CD4-positive, alpha-beta T cell treated with Interleukin-1 beta for 1 hour (primary cell): ENCODE measurements at regions not wholly inside any gene's neighbourhood (a gene's known extent, or its start where the extent isn't known, plus 50 kb on each side); places are given as distances from the start of the nearest gene placed in this dataset.
"Not testable (repeated sequence)": the region's sequence is repeated elsewhere in the genome, so short reads cannot be mapped to it uniquely, and the experiment has no call there.

ENCODE experiments used
- DNase-seq, 2 donors: peaks; one replicate each; pipeline ENCODE4 v3.0.0-alpha.2; 2020 to 2022

GRCh38 chr13:64078025-64078424 is 2662.4 kb upstream of the PCDH20 start:
- DNase-seq, result no peak

DNA sequence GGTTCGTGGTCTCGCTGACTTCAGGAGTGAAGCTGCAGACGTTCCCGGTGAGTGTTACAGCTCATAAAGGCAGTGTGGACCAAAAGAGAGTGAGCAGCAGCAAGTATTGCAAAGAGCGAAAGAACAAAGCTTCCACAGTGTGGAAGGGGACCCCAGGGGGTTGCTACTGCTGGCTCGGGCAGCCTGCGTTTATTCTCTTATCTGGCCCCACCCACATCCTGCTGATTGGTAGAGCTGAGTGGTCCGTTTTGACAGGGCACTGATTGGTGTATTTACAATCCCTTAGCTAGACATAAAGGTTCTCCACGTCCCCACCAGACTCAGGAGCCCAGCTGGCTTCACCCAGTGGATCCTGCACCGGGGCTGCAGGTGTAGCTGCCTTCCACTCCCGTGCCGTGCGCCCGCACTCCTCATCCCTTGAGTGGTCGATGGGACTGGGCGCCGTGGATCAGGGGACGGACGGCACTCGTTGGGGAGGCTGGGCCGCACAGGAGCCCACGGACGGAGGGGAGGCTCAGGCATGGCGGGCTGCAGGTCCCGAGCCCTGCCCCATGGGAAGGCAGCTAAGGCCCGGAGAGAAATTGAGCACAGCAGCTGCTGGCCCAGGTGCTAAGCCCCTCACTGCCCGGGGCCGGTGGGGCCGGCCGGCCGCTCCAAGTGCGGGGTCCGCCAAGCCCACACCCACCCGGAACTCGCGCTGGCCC is 2661.6 kb upstream of the PCDH20 start:
- not testable (repeated sequence) for DNase-seq

DNA sequence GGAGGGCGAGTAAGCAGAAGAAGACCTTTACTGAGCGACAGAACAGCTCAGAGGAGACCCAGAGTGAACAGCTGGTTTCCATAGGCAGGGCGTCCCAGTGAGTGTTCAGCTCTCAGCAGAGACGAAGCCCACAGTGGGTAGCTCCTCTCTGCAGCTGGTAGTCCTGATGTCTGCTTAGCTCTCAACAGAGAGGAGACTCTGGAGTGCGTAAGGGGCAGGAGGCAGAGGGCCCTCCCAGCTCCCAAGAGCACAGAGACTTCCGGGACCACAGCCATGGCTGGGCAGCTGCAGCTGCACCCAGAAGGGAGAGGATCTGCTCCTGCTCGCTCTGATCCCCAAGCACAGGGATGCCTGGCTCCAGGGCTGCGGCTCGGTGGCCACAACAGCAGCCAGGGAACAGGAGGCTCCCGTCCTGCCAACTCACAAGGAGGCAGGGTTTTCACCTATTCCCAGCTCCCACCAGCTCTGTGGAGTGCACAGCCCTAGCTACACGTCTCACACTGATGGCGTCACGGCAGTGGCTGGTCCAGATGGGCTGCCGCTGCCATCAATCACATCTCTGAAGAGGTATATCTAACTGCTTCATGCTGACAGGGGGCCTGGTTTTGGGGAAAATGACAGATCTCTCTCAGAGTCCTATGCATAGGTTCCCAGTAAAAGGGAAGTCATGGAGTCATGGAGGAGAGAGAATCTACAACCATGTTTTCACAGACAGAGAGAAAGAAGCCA is 2660.1 kb upstream of the PCDH20 start:
- DNase-seq, result no peak

GRCh38 chr13:64074971-64075474 is 2659.4 kb upstream of the PCDH20 start:
- DNase-seq, result no peak

DNA sequence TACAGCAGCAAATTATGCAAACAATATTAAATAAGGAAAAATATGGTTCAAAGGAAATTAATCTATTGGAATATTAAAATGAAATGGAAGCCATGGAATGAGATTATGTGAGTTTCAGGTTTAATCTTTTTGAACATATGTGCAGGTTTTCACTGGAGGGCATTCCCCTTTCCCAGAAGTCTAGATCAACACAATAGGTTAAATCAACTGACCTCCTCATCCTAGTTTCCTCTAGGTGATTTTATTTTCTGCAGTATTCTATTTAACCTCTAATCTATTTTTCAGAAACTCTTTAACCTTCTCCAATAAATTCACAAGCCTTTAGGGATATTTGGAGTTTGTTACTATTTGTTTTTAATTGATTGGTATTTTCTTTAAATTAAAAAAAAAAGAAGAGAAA is 2657.6 kb upstream of the PCDH20 start:
- DNase-seq, result no peak

DNA sequence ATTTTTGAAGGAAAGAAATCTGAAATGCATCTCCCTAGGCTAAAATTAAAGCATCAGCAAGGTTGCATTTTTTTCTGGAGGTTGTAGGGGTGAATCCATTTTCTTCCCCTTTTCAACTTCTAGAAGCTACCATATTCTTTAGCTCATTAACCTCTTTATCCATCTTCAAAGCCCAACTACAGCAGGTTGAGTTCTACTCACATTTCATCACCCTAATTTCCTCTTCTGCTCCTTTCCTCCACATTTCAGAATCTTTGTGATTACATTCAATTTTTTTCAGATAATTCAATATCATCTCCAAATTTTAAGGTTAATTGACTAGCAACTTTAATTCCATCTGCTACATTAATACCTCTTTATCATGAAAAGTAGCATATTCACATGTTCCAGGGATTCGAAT is 2655.7 kb upstream of the PCDH20 start:
- no peak for DNase-seq

- DNase-seq, result no peak
Measured at GRCh38 chr13:64069892-64070291, 2654.2 kb upstream of the PCDH20 start.

- no peak for DNase-seq
Measured at GRCh38 chr13:64066711-64067110, 2651.1 kb upstream of the PCDH20 start.

DNA sequence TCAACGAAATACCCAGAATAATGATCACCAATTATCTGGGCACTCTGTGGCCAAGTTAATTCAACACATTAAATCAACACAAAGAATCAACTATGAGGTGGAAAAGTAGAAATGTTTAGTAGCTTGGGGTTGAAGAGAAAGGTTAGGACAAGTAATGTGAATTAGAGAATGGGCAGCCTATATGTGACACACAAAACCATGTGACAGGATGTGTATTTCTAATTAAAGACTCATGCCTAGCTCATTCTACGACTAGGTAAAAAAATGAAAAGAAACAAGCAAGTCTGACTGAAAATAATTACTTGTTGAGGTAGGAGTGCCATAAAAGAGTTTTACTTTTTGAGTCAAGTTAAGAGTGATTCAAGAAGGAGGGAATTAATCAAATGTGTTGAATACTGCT is 2646.0 kb upstream of the PCDH20 start:
- DNase-seq, result no peak

- DNase-seq, result no peak
Measured at GRCh38 chr13:64057372-64058020, 2641.8 kb upstream of the PCDH20 start.

DNA sequence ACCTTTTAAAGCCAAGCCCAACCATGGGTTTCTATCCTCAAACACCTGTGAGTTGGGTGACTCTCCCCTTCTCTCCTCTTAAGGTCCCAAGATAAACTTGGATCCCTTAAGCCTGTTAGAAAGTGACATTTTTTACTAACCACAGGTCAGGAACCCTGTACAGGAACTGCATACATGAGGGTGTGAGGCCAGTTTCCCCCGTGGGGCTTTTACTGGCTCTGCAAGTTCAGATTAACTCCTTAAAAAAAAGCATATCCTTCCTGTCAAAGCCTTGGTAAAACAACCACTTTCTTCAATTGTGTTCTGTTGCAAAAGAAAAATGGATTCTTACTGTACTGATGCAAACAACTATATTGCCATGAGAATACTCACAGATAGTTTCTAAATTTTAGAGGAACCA is 2638.7 kb upstream of the PCDH20 start:
- DNase-seq, result no peak

DNA sequence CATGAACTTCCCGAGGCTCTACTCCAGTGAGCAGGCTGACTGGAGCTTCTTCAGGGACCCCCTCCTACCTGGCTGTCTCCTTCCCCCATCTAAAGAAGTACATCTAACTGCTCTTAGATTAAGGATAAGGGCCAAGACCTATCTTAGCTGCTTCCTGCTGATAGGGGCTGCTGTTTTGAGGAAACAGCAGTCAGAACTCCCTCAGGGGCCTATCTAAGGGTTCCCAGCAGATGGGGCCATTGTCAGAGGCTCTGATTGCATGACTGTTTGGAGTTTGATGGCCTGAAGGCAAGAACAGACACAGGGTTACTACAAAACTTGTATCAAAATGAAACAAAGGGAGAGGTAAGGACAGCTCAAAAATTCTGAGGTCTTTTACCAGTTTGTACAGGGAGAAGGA is 2636.9 kb upstream of the PCDH20 start:
- DNase-seq, result no peak

DNA sequence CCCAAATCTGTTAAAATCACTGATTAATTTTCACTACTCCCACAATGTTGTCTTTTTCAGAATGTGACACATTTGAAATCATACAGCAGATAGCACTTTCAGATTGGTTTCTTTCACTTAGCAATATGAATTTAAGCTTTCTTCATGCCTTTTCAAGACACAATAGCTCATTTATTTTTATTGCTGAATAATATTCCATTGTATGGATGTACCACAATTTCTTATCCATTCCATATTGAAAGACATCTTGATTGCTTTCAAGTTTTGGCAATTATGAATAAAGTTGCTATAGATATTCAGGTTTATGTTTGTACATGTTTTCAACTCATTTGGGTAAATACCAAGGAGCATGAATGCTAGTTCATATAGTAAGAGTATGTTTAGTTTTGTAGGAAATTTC is 2635.6 kb upstream of the PCDH20 start:
- no peak for DNase-seq

DNA sequence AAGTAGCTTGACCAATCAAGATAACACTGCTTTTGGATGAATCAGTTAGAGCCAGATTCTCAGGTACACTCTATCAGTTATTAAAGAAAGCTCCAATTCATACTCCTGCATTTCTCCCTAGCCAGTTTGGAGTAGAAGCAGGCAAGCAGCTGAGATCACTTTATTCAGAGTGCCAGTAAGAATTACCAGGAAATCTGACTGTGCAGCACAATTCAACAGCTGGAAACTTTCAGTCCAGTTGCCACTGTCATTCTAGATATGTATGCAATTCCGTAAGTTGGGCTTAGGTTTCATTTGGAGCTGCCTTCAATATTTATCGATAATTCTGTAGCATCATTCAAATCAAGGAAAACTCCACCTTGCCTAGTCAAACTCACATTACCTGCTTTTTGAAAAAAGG is 2625.6 kb upstream of the PCDH20 start:
- no peak for DNase-seq

GRCh38 chr13:64033921-64034320 is 2618.3 kb upstream of the PCDH20 start:
- no peak for DNase-seq

DNA sequence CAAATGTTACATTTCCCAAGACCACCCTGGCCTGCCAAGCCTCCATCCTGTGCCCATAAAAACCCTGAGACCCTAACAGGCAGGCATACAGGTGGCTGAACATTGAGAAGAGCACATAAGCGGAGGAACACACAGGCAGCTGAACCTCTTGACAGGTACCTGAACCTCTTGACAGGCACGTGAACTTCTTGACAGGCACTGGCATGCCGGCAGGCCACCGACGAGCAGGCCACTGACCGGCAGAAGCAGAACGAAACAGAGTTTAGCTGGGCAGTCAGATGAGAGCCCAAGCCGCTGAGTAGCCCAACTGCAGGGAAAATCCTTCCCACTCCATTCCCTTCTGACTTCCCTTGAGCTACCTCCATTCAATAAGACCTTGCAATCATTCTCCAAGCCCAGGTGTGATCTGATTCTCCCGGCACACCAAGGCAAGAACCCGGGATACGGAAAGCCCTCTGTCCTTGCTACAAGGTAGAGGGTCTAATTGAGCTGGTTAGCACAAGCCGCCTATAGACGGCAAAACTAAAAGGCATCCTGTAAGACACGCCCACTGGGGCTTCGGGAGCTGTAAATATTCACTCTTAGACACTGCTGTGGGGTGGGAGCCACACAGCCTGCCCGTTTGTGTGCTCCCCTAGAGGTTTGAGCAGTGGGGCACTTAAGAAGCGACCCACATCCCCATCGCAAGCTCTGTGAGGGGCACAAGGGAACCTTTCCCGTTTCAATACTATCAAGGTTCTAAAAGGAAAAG is 2613.9 kb upstream of the PCDH20 start:
- DNase-seq, result no peak

DNA sequence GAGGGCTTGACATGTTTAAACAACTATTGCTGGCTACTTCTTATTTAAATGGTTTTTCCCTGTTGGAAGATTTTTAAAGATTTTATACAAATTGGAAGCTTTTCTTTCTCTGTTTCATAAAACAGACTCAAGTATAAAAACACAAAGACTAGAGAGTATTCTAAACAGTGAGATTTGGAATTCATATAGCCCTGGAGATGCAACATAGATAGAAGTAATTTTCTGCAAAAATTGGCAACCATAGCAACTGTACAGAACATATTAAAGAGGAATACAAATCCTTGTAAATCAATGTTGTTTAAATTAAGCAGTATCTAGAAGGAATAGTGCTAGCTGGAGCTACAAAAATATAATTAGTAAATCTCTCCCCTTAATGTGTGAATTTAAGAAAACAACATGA is 2612.9 kb upstream of the PCDH20 start:
- no peak for DNase-seq

GRCh38 chr13:64020126-64020525 is 2604.5 kb upstream of the PCDH20 start:
- DNase-seq, result no peak

DNA sequence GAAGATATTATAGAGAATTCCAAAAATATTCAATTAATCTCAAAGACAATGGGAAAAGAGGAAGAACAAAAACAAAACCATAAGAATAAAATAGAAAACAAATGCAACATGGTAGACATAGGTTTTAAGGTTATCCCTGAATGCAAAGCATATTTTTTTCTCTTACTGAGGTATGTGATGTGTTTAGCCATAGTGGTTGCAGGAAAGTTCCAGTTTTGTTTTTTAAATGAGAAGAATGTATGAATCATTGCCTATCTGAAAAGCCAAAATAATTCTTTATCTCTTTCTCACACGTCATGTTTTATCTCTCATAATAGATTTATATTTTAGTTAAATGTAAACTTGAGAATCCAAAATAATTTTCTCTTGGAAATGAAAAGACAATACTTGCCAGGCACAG is 2591.7 kb upstream of the PCDH20 start:
- no peak for DNase-seq

- no peak for DNase-seq
Measured at GRCh38 chr13:64000321-64000720, 2584.7 kb upstream of the PCDH20 start.

- no peak for DNase-seq
Measured at GRCh38 chr13:63999614-64000305, 2584.1 kb upstream of the PCDH20 start.

- no peak for DNase-seq
Measured at GRCh38 chr13:63983366-63983765, 2567.7 kb upstream of the PCDH20 start.

DNA sequence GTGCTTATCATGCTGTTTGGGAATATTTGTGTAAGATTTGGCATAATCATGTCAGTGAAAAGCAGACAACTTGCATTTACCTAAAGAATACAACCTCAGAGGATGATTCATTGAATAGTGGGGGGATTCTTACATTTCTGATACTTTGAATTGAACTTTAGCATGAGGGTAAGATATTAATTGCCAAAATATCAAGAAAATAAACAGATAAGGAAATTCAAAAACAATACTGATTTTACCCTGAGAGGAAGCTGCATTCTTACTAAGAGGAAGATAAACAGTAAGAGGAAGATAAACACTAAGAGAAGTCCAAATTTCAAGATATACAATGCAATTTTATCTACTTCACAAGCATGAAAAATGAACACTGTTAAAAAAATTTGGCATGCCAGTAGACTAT is 2564.3 kb upstream of the PCDH20 start:
- DNase-seq, result no peak
